Kidney (tissue), 13 donors: ENCODE measurements at regions not wholly inside any gene's neighbourhood (a gene's known extent, or its start where the extent isn't known, plus 50 kb on each side); places are given as distances from the start of the nearest gene placed in this dataset.
A peak's percentile ranks its signal among the peaks of the same experiment; 100 is the strongest.

Experiments used
- DNase-seq, 5 donors: peaks; one replicate each; pipeline ENCODE4 v3.0.0-alpha.2; 2013 to 2020
- FAIRE-seq: peaks from 2 replicates; lab custom pipeline; 2012; peaks lifted over from hg19 to GRCh38; lab: Jason Lieb, UNC
- H3K27ac ChIP-seq, 2 donors: one replicate each; pipeline ENCODE4 v1.7.0; 2013; ENCODE audit warnings: low read depth in 2 of 2, low read length in 2 of 2, inconsistent platforms in 1 of 2
- H3K27me3 ChIP-seq: one replicate; pipeline ENCODE4 v1.7.1; 2013; ENCODE audit warnings: low read length, inconsistent platforms; ENCODE audit not compliant: control insufficient read depth, insufficient read depth
- H3K36me3 ChIP-seq, 3 donors: one replicate each; pipeline versions ENCODE4 v1.7.0 to v1.7.1; 2013; ENCODE audit warnings: low read length in 3 of 3, control low read depth in 1 of 3, inconsistent platforms in 1 of 3; ENCODE audit not compliant: insufficient read depth in 3 of 3, control insufficient read depth in 2 of 3
- H3K4me1 ChIP-seq, 3 donors: one replicate each; pipeline versions ENCODE4 v1.7.0 to v1.7.1; 2013; ENCODE audit warnings: low read length in 3 of 3, inconsistent platforms in 1 of 3, low read depth in 1 of 3; ENCODE audit not compliant: control insufficient read depth in 2 of 3, insufficient read depth in 2 of 3
- H3K4me3 ChIP-seq, 3 donors: one replicate each; pipeline versions ENCODE4 v1.7.0 to v1.8.1; 2013; ENCODE audit warnings: low read length in 3 of 3, control low read depth in 1 of 3, inconsistent platforms in 1 of 3
- H3K9ac ChIP-seq, 3 donors: one replicate each; pipeline versions ENCODE4 v1.7.0 to v1.7.1; 2013; ENCODE audit warnings: low read length in 3 of 3, control low read depth in 1 of 3, inconsistent platforms in 1 of 3
- H3K9me3 ChIP-seq, 3 donors: one replicate each; pipeline versions ENCODE4 v1.7.0 to v1.7.1; 2013; ENCODE audit warnings: low read length in 3 of 3, control low read depth in 1 of 3, inconsistent platforms in 1 of 3; ENCODE audit not compliant: control insufficient read depth in 2 of 3, insufficient read depth in 1 of 3
- intact Hi-C: fragments of 100-400 bp; cut with DNase I; formaldehyde crosslinking; loops from one replicate; pipeline ENCODE4 v1.11.1; 2022
- TF ChIP-seq, protein P1 (sequence below): IDR thresholded peaks from 3 replicates; pipeline ENCODE4 v1.5.1; 2012; ENCODE audit warnings: mild to moderate bottlenecking, moderate library complexity, borderline replicate concordance; ENCODE audit not compliant: insufficient read depth; ENCODE audit errors: extremely low read depth
- donor health status: control.
- donor health status: control.
- donor health status: control.
- donor health status: control.
- donor health status: control.
- donor health status: DM: yes; HTN: yes; CAD: no.
- donor health status: Normal renal cell carcinoma (clear cell type).

DNA sequence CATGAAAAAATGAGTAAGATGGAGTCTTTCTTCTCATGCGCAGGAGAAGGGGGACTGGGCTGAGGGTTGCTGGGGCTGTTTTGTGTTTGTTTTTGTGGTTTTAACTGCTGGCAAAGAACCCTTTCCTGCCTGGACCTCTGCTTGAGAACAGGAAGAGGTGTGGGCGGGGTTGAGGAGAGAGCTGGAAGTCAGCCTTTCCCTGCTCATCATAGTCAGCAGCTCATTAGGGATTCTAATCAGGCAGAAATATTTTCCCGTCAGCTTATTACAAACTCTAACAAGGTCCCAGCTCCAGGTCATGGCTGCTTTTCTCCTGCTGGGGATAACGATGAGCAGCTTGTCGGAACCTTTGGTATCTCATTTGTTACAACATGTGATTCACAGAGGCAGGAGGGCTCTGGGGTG lies 185.0 kb upstream of the NRXN3 start:
- Histone ChIP-seq H3K27ac (no peak overlapping the region), H3K4me1 (no peaks in the 10 kb centered on the region)
- intact Hi-C loops = no loop called here

DNA sequence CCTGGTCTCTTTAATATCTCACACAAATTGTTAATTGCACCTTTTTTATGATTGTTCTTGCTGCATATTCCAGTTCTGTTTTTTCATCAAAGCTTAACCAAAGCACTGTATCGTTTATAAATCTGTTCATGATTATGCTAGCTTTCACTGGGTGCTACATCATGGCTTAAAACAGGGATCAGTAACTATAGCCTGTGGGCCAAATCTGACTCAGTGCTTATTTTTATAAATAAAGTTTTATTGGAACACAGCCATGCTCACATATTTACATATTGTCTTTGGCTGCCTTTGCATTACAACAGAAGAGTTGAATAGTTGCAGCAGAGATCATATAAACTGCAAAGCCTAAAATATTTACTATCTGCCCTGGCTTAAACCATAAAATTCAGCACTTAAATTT lies 183.4 kb upstream of the NRXN3 start:
- TF ChIP-seq, protein P1, sequence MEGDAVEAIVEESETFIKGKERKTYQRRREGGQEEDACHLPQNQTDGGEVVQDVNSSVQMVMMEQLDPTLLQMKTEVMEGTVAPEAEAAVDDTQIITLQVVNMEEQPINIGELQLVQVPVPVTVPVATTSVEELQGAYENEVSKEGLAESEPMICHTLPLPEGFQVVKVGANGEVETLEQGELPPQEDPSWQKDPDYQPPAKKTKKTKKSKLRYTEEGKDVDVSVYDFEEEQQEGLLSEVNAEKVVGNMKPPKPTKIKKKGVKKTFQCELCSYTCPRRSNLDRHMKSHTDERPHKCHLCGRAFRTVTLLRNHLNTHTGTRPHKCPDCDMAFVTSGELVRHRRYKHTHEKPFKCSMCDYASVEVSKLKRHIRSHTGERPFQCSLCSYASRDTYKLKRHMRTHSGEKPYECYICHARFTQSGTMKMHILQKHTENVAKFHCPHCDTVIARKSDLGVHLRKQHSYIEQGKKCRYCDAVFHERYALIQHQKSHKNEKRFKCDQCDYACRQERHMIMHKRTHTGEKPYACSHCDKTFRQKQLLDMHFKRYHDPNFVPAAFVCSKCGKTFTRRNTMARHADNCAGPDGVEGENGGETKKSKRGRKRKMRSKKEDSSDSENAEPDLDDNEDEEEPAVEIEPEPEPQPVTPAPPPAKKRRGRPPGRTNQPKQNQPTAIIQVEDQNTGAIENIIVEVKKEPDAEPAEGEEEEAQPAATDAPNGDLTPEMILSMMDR = no peak
- H3K27ac ChIP-seq = no peak overlapping the region
- H3K4me1 ChIP-seq = no peaks in the 10 kb centered on the region
- H3K9ac ChIP-seq = no peak overlapping the region
- H3K27me3 ChIP-seq = no peaks in the 10 kb centered on the region
- intact Hi-C loops = no loop called here
- H3K9me3 ChIP-seq = no peaks in the 10 kb centered on the region
- FAIRE-seq = no peak
- H3K36me3 ChIP-seq = no peaks in the 10 kb centered on the region
- H3K4me3 ChIP-seq = no peak overlapping the region
- DNase-seq = no peak

More for the DNA sequence above, 185.0 kb upstream of the NRXN3 start:
- TF ChIP-seq, protein P1 = no peak
- H3K9me3 ChIP-seq = no peaks in the 10 kb centered on the region
- H3K27me3 ChIP-seq = no peaks in the 10 kb centered on the region
- H3K36me3 ChIP-seq = no peaks in the 10 kb centered on the region
- DNase-seq = no peak
- no peak overlapping the region for H3K4me3 ChIP-seq
- no peak overlapping the region for H3K9ac ChIP-seq
- FAIRE-seq = no peak

- TF ChIP-seq, protein P1 = no peak
- Histone ChIP-seq H3K27me3 (no peaks in the 10 kb centered on the region), H3K27ac (peak overlapping the region in 1 of 2 donors; percentile 51), H3K9me3 (no peaks in the 10 kb centered on the region), H3K4me3 (no peak overlapping the region), H3K9ac (no peak overlapping the region), H3K36me3 (no peaks in the 10 kb centered on the region), H3K4me1 (no peaks in the 10 kb centered on the region)
- DNase-seq = no peak
- no peak for FAIRE-seq
- intact Hi-C loops = no loop called here
Observed at GRCh38 chr14:77988096-77988870, 181.9 kb upstream of the NRXN3 start.
